ENCODE measurements at regions not wholly inside any gene's neighbourhood (a gene's known extent, or its start where the extent isn't known, plus 50 kb on each side); places are given as distances from the start of the nearest gene placed in this dataset.

GRCh38 chr5:62115014-62115413 is 191.0 kb upstream of the KIF2A start:
- DNase-seq = no peak

- DNase-seq = no peak
Observed at GRCh38 chr5:62124266-62124665, 181.7 kb upstream of the KIF2A start.

- DNase-seq = no peak
Observed at GRCh38 chr5:62126090-62126489, 179.9 kb upstream of the KIF2A start.

GRCh38 chr5:62127098-62127736 is 178.8 kb upstream of the KIF2A start:
- DNase-seq = peak; percentile 15

GRCh38 chr5:62130107-62130506 is 175.9 kb upstream of the KIF2A start:
- DNase-seq = no peak

- DNase-seq = no peak
Observed at GRCh38 chr5:62132276-62132675, 173.7 kb upstream of the KIF2A start.

GRCh38 chr5:62133426-62133825 is 172.6 kb upstream of the KIF2A start:
- DNase-seq = no peak

- DNase-seq = no peak
Observed at GRCh38 chr5:62134811-62135210, 171.2 kb upstream of the KIF2A start.

- DNase-seq = no peak
Observed at GRCh38 chr5:62137628-62138027, 168.4 kb upstream of the KIF2A start.

- no peak for DNase-seq
Observed at GRCh38 chr5:62138607-62139006, 167.4 kb upstream of the KIF2A start.

GRCh38 chr5:62139741-62140140 is 166.3 kb upstream of the KIF2A start:
- no peak for DNase-seq

GRCh38 chr5:62142351-62142750 is 163.7 kb upstream of the KIF2A start:
- DNase-seq = no peak

- peak; percentile 57 for DNase-seq
Observed at GRCh38 chr5:62143268-62144229, 162.5 kb upstream of the KIF2A start.

- no peak for DNase-seq
Observed at GRCh38 chr5:62144401-62145022, 161.5 kb upstream of the KIF2A start.

- no peak for DNase-seq
Observed at GRCh38 chr5:62149879-62150278, 156.1 kb upstream of the KIF2A start.

GRCh38 chr5:62152394-62153087 is 153.5 kb upstream of the KIF2A start:
- peak; percentile 53 for DNase-seq

- no peak for DNase-seq
Observed at GRCh38 chr5:62154758-62155157, 151.2 kb upstream of the KIF2A start.

GRCh38 chr5:62155988-62156387 is 150.0 kb upstream of the KIF2A start:
- no peak for DNase-seq

GRCh38 chr5:62167561-62168057 is 138.4 kb upstream of the KIF2A start:
- DNase-seq = peak; percentile 1

- DNase-seq = no peak
Observed at GRCh38 chr5:62168506-62169281, 137.3 kb upstream of the KIF2A start.

GRCh38 chr5:62178258-62178657 is 127.7 kb upstream of the KIF2A start:
- no peak for DNase-seq

- DNase-seq = no peak
Observed at GRCh38 chr5:62182802-62183201, 123.2 kb upstream of the KIF2A start.

All from tongue (tissue), 1 donor.